ENCODE measurements at regions not wholly inside any gene's neighbourhood (a gene's known extent, or its start where the extent isn't known, plus 50 kb on each side); places are given as distances from the start of the nearest gene placed in this dataset.

DNA sequence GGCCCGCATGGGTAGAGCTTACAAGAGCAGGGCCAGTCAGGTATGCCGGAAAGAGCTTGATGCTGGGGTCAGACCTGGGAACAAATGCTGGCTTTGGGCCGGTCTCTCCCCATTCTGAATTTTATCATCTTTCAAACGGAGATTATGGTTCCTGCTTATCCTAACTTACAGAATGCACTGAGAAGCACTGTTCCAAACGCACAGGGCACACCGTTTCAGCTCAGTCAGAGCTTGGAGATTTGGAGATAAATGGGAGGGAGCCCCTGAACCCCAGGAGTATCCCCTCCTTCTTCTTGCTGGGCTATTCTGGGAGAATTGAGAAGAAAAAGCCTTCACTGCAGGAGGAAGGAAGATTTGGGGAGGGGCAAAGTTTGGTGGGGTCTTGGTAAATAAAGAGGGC lies 169.4 kb downstream of the DDX1 start:
- no peak for DNase-seq (ENCODE audit: low read depth, low spot score)
- H3K27ac ChIP-seq: no peak overlapping the region

DNA sequence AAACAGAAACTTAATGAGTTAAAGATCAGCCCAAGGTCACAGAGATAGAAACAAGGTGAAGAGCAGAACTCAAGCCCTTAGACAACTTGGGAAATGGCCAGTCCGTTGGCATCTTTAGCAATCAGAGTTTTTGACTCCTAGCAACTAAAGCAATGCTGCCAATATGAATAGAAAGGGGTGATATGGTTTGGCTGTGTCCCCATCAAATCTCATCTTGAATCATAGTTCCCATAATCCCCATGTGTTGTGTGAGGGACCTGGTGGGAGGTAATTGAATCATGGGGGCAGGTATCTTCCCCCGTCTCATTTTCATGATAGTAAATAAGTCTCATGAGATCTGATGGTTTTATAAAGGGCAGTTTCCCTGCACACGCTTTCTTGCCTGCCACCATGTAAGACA lies 170.2 kb downstream of the DDX1 start:
- no peak for DNase-seq (ENCODE audit: low read depth, low spot score)
- H3K27ac ChIP-seq: no peak overlapping the region

DNA sequence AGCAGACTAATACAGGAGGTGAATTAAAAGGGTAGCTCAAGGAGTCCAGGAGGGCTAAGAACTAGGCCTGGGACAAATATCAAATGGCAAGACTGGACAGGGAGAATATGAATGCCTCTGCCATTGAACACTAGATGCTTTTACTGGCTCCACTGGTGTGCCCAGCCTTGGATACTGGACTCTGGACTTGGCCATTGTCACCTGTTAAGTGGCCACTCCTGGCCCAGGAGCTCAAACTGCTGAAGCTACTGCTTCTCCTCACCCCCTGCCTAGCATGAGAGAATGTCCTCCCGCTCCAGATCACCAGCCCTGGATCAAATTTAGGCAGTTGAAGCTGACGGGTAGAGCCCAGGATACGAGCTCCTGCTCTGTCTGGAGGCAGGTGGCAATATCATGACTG lies 170.8 kb downstream of the DDX1 start:
- no peak overlapping the region for H3K27ac ChIP-seq
- DNase-seq (ENCODE audit: low read depth, low spot score): no peak

DNA sequence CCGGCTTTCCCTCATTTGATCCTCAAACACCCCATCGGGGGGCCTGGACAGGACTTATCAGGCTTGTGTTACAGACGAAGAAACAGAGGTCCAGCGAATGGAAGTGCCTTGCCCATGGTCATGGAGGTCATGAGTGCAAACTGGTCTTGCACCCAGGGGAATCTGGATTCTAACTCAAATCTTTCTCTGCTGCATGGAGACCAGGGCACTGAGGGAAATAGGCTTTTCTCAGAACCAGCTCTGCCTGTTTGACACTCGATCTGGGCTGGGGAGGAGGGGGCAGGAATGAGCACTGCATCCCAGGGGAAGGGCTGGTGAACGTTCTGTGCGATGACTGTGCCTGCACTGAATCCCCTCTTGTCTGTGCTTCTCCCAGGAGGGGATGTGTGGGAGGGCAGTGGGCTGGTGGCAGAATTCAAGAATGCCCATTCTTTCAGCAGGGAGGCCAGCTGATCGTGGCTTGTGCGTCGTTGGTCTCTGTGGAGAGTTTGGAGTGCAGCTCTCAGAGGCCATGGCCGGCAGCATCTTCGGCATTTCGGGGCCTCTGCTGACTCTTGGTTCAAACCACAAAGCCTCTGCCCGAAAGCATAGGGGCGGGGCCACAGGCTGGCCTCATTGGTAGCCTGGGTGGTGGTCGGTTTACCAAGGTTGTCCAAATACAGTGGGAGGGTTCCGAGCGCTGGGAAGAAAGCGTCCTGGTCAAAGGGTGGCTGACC lies 171.6 kb downstream of the DDX1 start:
- H3K27ac ChIP-seq: no peak overlapping the region
- DNase-seq (ENCODE audit: low read depth, low spot score): no peak

DNA sequence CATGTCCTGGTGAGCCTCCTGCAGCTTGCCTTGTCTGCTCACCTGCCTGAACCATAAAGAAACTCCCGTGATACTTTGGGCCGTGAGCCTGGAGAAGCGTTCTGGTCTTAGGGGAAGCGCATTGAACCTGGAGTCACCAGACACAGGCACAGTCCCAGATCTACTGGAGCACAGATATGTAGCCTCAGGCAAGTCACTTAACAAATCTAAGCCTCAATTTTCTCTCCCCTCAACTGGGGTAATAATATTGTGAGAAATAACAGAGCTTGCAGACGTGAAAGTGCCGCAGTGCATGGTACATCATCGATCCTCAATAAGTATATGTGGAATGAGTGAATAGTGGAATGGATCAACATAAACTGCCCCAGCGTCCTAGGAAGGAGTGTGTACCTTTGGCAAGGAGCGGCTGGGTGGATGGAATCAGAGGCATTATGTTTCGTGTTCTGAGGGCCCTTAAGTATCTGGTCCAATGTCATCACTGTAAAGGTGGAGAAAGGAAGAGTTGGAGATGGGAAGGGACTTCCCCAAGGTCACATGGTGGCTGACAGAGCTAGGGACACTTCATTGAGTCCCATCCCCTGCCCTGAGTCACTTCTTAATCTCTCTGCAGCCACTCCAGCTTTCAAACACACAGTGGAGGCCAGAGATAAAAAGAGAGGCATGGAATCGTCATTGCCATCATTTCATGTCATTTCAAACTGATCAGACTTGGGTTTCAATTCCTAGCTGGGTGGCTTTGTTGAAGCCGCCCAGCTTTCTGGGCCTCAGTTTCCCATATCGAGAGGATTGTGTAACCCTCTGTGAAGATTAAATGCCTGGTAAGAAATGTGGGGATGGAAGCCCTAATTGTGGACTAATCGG lies 172.4 kb downstream of the DDX1 start:
- no peak overlapping the region for H3K27ac ChIP-seq
- DNase-seq (ENCODE audit: low read depth, low spot score): no peak

DNA sequence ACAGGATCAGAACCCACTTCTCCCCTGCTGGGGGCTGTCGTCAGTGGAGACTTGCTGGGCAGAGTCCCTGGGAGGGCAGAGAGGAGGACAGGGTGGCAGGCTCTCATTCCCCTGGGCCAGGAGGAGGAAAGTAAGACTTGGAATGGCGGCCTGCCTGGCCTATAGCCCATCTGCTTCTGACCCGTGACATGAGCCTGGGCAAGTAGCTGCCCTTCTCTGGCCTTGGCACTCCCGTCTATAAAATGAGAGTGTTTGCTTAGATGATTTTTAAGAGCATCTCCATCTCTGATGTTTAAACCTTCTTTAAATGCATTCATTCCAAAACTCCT lies 173.0 kb downstream of the DDX1 start:
- DNase-seq (ENCODE audit: low read depth, low spot score): no peak
- no peak overlapping the region for H3K27ac ChIP-seq

DNA sequence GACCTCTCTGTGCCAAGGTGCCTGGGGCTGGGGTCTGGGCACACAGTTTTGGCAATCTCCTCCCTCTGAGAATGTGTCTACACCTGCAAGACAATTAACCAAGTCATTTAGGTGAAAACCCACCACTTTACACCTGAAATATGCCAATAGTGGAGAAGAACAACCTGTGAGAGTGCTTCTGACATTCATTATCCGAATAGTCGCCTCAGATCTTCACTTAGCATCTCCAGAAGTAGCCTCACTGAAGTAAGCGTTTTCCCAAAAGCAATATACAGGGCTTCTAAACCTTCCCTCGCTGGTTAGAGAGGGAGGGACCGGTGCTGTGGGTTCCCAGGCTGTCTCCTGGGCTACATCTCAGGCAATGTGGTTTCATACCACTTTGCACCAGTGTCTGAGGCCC lies 173.5 kb downstream of the DDX1 start:
- no peak for DNase-seq (ENCODE audit: low read depth, low spot score)
- no peak overlapping the region for H3K27ac ChIP-seq

DNA sequence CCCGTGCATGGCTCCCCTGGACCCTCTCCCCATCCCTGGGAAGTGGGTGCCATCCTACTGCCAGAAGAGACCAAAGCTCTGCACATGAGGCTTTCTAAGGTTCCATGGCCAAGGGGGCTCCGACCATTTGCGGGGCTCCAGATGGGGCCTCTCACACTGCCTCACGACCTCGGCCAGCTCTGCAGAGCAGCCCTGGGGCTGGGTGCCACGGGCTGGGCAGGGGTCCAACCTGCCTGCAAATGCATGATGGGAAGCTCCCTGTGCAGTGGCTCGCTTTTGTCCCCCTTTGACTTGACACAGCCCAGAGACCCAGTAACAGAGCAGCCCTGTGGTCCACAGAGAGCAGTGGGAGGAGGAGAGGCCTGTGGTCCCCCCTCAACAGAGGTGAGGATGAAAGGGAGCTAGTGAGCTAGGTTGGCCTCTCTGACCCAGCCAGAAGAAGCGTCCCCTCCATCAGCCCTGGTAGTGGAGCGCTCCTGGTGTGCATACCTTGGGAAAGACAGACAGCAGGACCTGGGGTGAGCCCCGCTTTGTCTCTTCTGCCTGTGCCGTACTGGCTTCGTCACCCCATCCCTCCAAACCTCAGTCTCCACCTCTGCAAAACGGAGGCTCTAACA lies 174.1 kb downstream of the DDX1 start:
- DNase-seq (ENCODE audit: low read depth, low spot score): no peak
- H3K27ac ChIP-seq: no peak overlapping the region

DNA sequence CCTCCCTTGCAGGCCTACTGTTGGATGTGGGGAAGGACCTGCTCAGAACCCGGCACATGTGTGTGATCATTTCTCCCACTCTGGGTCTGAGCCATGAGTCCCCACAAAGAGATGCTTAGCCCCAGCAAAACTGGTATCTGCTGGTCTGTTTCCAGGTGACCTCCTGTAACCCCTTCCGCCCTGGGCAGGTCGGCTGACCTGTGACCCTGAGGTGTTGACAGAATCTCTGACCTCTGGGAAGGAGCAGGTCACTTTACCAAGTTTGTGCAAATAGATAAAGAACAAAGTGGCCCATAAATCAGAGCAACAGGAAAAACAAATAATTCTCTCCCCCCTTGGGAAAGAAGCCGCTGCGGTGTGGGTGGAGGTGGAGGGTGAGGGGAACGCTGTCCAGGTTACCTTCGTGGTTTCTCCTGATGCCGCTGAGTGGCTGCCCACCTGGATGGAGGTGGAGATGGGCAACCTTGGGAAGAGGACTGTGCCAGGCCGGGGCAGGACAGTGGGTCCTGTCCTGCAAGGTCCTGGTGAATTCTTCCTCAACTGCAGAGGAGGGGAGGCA lies 174.0 kb upstream of the MYCN start:
- no peak overlapping the region for H3K27ac ChIP-seq
- no peak for DNase-seq (ENCODE audit: low read depth, low spot score)

DNA sequence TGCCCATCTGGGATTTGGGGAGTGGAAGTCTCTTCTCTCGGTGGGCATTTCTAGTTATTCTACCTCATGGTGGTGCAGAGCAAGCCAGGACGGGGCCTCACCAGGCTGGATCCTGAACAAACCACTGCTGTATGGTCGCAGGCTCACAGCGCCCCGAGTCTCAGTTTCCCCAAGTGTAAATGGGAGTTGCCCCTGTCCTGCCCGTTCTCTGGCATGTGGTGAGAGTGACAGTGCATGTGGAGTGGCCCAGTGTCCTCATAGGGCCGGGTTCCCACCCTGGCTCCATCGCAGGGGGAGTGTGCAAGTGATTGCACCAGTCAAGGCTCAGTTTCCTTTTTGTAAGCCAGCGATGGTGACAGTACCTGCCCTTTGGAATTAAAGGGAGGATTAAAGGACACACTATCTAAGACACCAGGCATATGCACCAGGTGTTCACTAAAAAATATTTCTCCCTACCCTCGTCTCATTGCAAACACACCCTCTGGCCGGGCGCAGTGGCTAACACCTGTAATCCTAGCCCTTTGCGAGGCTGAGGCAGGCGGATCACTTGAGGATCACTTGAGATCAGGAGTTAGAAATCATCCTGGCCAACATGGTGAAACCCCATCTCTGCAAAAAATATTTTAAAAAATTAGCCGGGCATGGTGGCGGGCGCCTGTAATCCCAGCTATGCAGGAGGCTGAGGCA lies 173.3 kb upstream of the MYCN start:
- no peak overlapping the region for H3K27ac ChIP-seq
- DNase-seq (ENCODE audit: low read depth, low spot score): no peak

DNA sequence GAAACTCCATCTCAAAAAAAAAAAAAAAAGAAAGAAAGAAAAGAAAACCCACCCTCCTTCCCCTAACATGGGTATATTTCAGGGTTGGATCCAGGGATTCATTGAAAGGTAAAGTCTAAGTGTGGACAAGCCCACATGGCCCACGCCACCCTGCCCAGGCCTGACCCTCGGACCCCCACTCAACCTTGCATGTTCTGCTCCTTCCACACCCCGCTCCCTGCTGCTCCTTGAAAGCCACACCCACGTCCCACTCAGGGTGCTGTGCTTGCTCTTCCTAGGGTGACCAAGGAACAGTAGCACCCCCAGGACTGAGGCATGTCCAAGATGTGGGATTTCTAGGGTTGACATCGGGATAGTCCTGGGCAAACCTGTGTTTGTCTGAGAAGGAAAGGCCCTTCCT lies 172.7 kb upstream of the MYCN start:
- no peak for DNase-seq (ENCODE audit: low read depth, low spot score)

DNA sequence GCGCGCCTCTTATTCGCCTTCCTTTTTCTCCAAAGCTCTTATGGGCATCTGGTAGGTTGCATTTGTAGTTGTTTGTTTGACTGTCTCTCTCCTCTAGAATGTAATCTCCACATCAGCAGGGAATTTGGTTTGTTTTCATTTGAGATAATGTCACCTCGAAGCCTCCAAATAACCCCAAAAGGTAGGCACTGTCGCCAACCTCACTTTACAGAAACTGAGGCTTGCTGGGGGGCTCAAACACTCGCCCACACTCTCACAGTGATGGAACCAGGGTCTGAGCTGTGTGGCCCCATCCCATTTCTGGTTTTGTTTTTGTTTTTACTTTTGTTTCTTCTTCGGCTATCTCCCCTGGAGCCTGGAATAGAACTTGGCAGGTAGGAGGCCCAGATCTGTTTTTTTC lies 172.2 kb upstream of the MYCN start:
- H3K27ac ChIP-seq: no peak overlapping the region
- DNase-seq (ENCODE audit: low read depth, low spot score): no peak

More for the DNA sequence above, 172.7 kb upstream of the MYCN start:
- H3K27ac ChIP-seq: no peak overlapping the region

DNA sequence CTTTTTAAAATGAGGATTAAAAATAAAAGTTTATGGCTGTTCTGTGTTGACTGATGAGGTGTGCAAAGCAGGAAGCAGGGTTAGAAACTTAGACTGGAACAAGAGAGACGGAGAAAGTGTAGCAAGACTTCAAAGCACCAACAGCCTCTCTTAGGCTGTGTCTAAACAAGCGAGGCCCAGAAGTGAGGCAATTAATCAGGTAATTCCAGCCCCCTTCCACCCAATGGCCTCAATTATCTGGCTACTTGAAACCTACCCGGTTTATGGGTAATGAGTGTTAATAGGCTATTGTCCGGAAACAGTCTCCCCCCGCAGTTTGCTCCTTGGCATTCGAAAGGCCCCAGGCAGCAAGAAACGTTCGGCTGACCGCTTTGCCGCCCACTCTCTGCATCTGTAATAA lies 171.7 kb upstream of the MYCN start:
- H3K27ac ChIP-seq: no peak overlapping the region
- no peak for DNase-seq (ENCODE audit: low read depth, low spot score)

DNA sequence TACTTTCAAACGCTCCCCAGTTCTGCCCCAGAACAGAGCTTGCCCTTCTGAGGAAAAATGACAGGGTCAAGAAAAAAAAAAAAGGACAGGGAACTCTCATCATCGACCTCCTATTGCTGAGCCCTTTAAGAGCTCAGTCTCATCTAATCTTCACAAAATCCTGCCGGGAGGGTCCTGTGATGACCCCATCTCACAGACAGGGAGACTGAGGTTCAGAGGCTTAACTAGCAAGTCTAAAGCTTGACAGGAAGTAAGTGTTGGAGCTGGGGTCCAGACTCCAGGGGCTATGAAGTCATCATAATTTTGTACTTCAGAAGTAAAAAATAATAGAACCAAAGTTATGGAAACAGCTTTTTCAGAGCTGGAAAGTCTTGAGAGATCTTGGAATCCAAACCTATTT lies 171.1 kb upstream of the MYCN start:
- no peak for DNase-seq (ENCODE audit: low read depth, low spot score)
- no peak overlapping the region for H3K27ac ChIP-seq

DNA sequence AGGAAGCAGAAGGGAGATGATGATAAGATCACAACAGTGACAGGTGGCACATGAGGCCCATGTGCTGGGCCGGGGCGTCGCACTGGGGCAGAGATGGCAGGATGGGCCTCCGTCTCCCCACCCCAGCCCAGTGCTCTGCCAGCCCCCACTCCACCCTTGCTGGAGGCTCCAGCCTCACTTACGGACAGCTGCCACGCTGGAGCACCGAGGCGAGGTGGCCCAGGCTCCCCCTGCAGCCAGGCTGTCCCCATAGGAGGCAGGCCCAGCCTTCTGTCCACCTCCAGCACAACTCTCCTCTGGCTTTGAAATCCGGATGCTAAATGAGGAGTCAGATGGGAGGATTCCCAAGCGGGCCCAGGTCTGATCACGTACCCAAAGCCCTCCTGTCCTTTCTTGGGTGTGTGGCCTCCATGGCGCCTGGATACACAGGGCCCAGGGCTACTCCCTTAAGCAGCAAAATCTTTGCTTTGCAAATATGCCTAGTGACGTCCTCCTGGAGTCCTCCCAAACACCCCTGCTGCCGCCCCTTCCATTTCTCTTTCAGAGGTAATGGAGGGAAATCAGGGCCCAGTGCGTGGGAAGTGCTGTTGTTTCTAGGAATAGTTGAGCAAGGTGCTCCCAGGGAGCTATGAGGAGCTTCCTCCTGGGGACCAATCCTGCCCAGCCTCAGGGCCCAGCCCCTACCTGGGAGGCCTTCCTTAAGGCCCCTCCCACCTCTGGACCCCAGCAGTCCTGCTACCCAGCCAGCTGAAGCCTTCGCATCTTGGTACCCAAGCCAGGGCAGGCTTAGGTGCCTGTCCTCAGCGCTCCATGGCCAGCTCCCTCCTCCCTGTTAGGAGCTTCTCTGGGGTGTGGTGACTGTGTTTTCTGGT lies 170.4 kb upstream of the MYCN start:
- H3K27ac ChIP-seq: no peak overlapping the region
- no peak for DNase-seq (ENCODE audit: low read depth, low spot score)

DNA sequence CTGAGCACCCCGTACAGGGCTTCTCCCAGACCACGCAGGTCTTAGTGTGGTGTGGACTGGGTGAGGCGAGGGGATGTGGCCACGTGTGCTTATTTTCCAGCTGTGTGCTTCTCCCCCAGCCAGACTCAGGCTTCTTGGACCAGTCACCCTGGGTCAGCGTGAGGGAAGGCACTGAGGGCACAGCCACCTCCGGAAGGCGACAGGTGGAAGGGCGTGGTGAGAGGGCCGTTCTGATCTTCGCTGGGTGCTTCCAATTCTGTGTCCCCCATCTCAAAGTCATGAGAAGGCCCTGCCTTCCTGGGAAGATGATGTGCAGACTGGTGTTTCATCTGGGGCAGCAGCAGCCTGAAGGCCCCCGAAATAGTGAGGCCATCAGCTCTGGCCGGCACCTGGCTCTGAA lies 169.7 kb upstream of the MYCN start:
- H3K27ac ChIP-seq: no peak overlapping the region
- no peak for DNase-seq (ENCODE audit: low read depth, low spot score)

DNA sequence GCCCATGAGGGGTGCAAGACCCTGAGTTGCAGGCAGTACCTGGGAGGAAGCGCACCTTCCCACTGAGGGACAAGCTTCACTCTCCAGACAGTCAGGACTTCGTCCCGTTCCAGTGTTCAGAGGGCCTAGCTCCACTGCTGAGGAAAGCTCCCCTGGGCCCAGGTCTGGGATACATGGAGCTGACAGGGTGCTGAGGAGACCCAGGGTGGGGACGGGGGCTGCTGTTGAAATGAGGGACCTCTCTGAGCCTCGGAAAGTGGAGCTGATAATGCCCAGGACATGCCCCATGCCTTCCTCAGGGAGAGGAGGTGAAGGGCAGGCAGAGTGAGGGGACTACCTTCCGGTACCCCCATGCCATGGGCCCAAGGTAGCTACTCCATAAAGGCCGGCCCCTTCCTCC lies 169.2 kb upstream of the MYCN start:
- DNase-seq (ENCODE audit: low read depth, low spot score): no peak
- H3K27ac ChIP-seq: no peak overlapping the region

DNA sequence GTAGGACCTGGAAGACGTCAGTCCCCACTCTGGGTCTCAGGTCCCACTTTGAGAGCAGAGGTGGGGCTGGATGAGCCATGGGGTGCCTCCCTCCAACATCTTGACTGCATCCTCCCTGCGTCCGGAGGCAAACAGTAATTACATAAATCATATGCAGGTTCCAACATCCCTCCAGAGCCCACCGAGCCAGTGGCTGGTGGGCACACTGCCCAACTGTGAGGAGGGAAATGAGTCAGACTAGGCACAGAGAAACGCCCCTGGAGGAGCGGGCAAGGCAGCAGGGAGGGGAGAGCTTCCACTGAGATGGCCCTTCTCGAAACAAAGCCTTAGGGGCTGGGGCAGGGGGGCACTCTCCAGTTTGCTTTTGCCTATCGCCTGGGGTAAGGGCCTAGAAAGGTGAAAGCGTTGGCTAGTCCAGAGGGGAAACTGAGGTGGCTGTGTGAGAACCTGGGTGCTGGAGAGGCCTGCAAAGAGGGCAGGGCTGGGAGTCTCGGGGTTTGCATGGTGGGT lies 168.2 kb upstream of the MYCN start:
- H3K27ac ChIP-seq: no peak overlapping the region
- no peak for DNase-seq (ENCODE audit: low read depth, low spot score)

DNA sequence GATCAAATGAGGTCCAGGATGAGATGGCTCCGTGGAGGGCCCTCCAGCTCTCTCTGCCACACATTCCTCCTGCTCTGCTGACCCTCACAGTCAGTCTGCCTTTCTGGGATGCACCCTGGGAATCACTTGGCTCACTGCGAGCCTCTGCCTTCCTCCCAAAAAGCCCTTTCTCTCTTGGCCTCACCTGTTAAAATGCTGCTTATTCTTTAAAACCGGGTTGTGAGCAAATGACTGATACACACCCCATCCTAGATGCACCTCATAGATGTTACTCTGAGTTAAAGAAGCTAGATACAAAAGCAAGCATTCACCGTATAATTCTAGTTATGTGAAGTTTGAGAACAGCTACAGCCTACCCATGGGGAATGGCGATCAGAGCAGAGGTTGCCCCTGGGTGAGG lies 167.7 kb upstream of the MYCN start:
- DNase-seq (ENCODE audit: low read depth, low spot score): no peak
- H3K27ac ChIP-seq: no peak overlapping the region

DNA sequence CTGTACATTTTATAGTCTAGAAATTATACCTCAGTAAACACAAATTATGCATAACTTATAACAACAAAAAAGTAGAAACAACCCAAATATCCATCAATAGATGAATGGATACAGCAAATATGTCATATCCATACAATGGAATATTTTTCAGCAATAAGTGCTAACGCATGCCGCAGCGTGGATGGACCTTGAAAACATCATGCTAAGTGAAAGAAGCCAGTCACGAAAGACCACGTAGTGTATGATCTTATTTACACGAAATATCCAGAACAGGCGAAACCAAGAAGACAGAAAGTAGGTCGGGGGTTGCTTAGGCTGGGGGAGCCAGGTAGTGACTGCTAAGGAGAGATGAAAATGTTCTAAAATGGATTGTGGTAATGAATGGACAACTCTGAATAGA lies 167.1 kb upstream of the MYCN start:
- DNase-seq (ENCODE audit: low read depth, low spot score): no peak

More for the DNA sequence above, 167.1 kb upstream of the MYCN start:
- H3K27ac ChIP-seq: no peak overlapping the region
